Kidney glomerular epithelial cell (primary cell): ENCODE measurements at regions not wholly inside any gene's neighbourhood (a gene's known extent, or its start where the extent isn't known, plus 50 kb on each side); places are given as distances from the start of the nearest gene placed in this dataset.

ENCODE experiments used
- DNase-seq: peaks from one replicate; lab custom pipeline; 2025; lab: John Stamatoyannopoulos, UW

DNA sequence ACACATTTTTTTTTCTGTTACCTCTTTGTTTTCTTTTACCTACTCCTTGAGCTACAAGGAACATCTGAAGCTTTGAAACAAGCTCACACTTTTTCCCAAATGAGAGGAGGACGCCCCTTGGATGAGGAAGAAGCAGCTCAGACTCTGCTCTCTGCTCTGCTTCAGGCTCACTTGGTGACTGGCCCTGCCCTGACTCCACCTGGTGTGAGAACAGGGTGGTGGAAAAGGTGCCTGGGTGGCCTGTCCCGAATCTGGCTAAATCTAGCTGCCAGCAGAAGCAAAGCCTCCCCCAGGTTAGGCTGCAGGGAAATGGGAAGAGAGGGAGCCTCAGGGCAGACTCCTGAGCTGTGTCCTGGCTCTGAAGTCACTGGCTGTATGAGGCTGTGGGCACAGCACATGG lies 68.0 kb upstream of the CEACAM8 start:
- no peak for DNase-seq

DNA sequence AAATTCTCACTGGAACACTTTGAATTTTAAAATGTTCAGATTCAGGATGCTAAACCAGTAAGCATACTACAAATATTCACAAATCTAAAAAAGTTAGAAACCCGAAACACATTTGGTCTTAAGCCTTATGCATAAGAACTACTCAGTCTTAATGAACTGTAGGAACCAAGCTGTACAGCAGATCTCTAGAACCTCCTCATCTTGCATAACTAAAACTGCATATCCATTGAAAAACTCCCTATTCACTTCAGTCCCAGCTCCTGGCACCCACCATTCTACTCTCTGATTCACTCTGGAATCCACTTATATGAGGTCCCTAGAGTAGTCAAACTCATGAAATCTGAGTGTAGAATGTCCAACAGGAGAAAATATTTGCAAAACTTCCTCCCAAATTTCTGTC lies 65.6 kb upstream of the CEACAM8 start:
- no peak for DNase-seq

DNA sequence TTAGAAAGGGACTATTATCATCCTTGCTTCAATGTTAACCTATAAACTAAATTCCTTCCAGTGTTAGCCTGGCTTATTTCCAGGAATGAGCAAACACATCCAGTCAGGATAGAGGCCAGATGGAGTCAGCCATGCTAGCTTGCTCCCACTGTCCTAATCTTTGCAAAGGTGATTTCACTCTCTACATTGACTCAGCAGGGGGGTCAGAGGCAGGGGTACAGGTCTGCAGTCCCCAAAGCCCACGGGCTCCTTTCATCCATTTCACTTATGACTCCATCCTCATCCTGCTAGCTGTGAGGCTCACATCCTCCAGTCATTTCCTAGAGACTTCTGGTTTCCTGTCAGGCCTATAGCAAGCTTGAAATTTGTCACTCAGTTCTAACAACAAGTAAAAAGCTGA lies 63.4 kb upstream of the CEACAM8 start:
- no peak for DNase-seq

DNA sequence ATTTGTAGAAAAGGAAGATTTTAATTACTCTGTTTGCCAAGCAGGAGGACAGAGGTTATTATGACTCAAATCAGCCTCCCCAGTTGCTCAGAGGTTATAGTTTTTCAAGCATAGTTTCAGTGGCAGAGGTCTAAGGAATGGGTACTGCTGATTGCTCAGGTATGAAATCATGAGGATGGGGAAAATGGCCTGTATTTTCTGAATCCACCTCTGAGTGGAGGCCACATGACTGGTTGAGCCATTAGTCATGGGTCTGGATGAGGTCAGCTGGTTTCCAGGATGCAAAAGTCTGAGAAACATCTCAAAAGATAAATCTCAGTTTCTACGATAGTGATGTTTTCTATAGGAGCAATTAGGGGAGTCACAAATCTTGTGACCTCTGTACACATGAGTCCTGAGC lies 62.8 kb upstream of the CEACAM8 start:
- DNase-seq, result peak; percentile 50

DNA sequence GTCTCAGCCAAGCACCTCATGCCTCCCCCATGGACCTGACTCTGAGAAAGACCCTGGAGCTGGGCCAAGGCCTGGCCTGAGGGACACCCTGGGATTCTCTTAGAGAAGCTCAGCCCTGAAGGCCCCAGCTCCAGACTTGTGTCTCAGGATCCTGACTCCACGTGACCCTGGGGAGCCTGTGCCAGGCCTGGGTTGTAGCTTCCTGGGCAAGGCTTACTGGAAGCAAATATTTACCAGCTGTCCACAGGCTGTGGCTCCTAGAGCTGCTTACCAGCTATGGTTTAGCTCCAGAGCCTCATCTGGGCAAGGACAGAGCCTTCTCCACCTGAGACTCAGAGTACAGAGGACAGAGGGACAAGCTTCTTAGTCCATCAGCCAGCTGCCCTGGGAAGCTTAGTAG lies 61.0 kb upstream of the CEACAM8 start:
- no peak for DNase-seq

DNA sequence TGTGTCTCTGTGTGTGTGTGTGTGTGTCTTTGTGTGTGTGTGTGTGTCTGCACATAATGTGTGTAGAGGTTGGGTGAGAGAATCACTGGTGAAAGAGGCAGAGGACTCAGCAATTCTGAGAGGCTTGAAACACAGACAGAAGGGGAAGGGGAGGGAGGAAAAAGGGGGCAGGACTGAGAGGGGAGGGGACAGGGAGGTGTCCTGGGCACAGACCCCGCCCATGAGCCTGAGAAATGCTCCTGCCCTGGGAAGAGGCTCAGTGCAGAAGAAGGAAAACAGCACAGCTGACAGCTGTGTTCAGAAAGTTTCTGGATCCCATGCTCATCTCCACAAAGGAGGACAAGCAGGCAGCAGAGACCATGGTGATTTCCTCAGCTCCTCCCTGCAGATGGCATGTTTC lies 59.1 kb upstream of the CEACAM8 start:
- no peak for DNase-seq

DNA sequence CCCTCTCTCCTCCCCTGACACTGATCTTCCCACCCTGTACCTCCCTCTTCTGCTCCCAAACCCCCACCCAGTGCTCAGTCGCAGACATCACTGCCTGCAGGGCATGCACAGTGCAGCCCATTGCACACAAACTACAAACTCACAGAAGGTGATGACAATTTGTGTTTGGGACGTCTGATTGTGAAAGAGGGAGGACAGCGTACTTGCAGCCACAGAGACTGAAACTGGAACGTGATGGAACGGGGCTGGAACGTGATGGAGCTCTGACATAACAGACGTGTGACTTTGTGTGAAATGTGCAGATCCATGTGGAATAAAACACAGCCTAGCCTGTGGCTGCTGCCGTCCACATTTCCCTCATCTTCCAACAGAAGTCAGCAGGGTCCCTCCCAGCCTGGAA lies 57.3 kb upstream of the CEACAM8 start:
- no peak for DNase-seq
